ENCODE measurements at regions not wholly inside any gene's neighbourhood (a gene's known extent, or its start where the extent isn't known, plus 50 kb on each side); places are given as distances from the start of the nearest gene placed in this dataset.

DNA sequence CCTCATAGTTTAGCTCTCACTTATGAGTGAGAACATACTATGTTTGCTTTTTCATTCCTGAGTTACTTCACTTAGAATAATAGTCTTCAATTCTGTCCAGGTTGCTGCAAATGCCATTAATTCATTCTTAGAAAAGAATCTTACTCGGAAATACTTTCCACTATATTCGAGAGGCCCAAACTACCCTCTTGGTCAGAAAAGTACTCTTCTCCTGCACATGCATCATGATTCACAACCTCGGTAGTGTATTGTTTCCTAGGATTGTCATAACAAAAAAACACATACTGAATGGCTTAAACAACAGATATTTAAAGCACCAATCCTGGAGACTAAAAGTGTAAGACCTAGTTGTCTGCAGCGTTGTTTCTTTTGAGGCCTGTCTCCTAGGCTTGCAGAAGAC lies 364.0 kb upstream of the SLC14A2 start:
- TF ChIP-seq, protein P1, sequence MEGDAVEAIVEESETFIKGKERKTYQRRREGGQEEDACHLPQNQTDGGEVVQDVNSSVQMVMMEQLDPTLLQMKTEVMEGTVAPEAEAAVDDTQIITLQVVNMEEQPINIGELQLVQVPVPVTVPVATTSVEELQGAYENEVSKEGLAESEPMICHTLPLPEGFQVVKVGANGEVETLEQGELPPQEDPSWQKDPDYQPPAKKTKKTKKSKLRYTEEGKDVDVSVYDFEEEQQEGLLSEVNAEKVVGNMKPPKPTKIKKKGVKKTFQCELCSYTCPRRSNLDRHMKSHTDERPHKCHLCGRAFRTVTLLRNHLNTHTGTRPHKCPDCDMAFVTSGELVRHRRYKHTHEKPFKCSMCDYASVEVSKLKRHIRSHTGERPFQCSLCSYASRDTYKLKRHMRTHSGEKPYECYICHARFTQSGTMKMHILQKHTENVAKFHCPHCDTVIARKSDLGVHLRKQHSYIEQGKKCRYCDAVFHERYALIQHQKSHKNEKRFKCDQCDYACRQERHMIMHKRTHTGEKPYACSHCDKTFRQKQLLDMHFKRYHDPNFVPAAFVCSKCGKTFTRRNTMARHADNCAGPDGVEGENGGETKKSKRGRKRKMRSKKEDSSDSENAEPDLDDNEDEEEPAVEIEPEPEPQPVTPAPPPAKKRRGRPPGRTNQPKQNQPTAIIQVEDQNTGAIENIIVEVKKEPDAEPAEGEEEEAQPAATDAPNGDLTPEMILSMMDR (conservative IDR thresholded peaks at IDR 0.05; ENCODE audit: low read length) = no peak
- TF ChIP-seq EZH2phosphoT487 (IDR thresholded peaks at IDR 0.05; ENCODE audit: borderline replicate concordance, low read depth, low read length) = no peak
